GM18502 (cell line): ENCODE measurements at regions not wholly inside any gene's neighbourhood (a gene's known extent, or its start where the extent isn't known, plus 50 kb on each side); places are given as distances from the start of the nearest gene placed in this dataset.
"Not testable (repeated sequence)": the region's sequence is repeated elsewhere in the genome, so short reads cannot be mapped to it uniquely, and the experiment has no call there.

Experiments
- ATAC-seq: cut with Tn5 transposase; IDR thresholded peaks from one replicate; pipeline ENCODE4 v1.9.1; 2021; ENCODE audit warnings: mild to moderate bottlenecking; ENCODE audit not compliant: unreplicated experiment, poor library complexity

DNA sequence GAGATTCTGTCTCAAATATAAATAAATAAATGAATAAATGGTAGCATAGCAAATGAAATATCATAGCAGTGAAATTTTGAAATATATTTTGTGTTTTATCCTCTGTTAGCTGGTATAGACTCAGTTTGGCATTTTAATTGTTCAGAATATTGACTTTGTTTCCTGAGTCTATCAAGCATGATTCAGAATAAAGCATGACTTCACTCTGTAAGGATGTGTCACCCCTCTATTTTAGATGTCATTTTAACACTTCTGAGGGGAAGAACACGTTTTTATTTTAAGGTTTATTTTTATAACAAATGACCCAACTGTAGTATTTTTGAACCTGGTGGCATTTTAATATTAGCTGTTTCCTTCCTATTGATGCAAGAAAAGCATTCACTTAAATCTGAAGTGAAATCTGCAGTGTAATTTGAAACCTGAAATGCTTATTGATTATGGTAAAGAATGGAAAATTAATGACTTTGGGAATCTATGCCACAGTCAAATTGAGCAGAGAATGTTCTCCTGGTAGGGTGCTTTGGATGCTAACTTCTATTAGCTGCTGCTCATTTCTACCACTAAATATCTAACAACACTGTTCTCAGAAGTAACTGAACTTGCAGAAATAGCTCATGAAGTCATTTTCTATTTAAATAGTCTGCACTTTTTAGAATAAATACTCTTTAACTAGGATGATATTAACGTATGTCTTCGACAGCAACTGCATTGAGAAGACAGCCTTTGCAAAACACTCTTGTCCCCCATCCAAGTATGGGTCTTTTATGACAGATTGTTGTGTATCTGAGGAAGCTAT lies 114.2 kb downstream of the SOX4 start:
- ATAC-seq, result no peak

- ATAC-seq, result no peak
These were observed 114.7 kb downstream of the SOX4 start for GRCh38 chr6:21708320-21708580.

DNA sequence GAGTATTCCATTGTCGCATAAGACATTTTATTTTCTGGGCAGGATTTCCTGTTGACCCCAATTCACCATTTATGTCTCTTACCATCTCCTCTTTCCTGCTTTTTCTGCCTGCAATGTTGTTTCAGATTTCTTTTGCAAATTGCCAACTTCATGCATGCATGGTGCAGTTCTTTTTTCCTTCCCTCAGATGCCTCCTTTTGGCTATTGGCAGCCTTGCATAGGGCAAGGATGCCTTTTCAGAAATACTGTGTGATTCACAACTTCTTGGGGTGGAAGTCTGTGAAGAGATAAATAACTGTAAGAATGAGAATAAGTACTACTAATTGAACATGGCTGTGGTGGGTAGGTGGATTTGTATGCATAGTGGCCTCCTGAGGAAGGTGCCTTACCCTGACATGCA lies 116.7 kb downstream of the SOX4 start:
- no peak for ATAC-seq

DNA sequence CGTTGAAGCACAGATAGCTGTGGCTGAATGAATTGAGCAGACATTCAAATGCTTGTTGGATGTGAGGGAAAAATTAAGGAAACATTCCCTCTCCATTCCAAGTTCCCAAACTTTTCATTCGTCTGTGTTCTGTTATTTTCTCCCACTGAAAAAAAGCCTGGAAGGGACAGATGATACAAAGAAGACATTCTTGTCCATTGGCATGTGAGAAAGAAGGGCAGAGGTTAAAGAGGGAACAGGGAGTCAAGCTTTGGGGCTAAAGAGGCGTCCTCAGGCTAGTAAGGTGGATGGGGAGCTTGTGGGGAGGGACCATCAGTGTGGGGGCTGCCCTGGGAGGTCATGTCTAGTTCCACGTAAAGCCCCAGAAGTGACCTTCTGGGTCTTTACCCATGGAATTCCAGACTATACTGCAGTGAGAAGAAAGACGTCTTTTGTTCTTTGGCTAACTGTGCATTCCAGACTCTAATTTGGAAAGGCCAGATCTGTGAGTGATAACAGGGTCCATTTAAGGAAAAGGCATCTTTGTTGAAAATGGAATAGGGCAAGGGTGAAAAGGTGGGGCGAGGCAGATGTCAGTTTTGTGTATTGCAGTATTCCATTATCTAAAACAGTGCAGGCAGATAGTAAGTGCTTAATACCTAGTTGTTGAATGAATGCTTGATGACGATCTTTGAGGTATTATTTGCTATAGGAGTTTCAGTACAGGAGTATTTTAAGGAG lies 117.5 kb downstream of the SOX4 start:
- ATAC-seq, result no peak

DNA sequence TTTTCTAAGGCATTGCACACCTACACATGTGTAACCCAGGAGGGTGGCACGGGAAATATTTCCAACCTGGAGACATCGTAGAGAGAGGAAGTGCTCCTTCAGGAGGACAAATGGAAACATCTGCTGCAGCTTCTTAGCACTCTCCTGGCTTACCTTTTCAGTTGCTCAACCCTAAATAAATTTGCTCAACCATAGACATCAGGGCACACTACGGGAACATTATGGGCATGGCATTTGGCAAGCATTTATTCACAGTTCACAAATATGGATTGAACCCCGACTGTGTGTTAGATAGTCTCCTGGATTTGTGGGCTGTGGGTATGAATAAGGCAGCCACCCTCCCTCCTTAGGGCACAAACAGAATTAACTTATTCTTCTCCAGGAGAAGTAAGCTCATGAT lies 118.7 kb downstream of the SOX4 start:
- no peak for ATAC-seq

DNA sequence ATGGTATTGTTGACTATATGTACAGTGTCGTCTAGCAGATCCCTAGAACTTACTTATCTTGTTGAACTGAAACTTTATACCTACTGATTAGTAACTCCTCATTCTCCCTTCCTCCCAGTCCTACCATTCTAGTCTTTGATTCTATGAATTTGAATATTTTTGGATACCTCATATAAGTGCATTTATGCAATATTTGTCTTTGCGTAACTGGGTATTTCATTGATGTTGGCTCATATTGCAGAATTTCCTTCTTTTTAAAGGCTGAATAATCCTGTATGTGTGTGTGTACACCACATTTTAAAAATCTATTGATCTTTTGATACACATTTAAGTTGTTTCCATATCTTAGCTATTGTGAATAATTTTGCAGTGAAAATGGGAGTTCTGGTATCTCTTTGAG lies 119.9 kb downstream of the SOX4 start:
- ATAC-seq, result no peak

DNA sequence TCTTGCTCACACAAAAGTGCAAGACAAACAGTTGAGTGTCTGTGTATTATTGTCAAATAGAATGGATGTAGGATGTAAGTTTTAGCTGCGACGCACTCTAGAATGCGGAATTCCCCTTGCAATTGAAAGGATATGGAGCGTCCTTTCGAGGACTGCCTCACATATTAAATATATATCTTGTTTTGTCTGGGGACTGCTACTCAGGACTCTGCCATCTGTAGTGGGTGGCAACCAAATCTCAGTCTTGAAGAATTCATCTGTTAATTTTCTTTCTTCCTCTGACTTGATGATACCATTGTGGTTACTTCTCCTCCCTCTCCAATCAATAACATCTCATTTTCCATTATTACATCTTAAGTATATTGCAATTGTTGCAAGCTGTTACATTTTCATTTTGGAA lies 121.6 kb downstream of the SOX4 start:
- ATAC-seq, result no peak

- no peak for ATAC-seq
These were observed 129.0 kb downstream of the SOX4 start for GRCh38 chr6:21722510-21722909.

- ATAC-seq, result no peak
These were observed 133.1 kb downstream of the SOX4 start for GRCh38 chr6:21726676-21727075.

DNA sequence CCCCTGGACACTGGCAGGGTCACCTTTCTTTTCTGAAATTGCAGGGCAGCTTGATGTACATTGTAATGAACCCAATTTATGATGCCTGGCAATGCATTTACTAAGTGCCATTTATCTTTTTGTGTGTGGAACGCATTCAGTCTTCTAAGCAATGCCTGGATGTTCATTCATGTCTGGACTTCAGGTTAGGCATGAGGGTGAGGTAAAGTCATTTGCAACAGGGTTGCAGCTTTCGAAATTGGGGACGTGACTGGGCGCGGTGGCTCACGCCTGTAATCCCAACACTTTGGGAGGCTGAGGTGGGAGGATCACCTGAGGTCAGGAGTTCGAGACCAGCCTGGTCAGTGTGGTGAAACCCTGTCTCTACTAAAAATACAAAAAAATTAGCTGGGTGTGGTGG lies 134.6 kb downstream of the SOX4 start:
- no peak for ATAC-seq

- no peak for ATAC-seq
These were observed 135.9 kb downstream of the SOX4 start for GRCh38 chr6:21729431-21729830.

DNA sequence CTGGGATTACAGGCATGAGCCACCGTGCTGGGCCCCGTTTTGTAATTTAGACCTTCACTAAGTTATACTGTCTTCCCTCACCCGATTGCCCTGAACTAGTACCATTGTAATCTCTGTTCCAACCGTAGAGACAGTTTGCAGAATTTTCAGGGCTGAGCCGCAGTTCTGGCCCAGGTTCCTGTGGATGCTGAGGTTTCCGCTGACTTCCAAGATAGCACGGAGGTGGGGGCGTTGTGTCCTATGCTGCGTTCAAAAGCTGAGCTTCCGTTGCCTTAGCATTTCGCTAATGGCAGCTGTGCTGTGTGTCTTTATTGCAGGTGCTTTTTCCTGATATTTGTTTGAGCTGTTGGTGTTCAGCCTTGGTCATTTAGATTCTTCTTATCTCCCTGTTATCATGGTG lies 137.0 kb downstream of the SOX4 start:
- no peak for ATAC-seq

- no peak for ATAC-seq
These were observed 138.0 kb downstream of the SOX4 start for GRCh38 chr6:21731411-21732031.

GRCh38 chr6:21732032-21732730 lies 138.6 kb downstream of the SOX4 start:
- ATAC-seq, result not testable (repeated sequence)

DNA sequence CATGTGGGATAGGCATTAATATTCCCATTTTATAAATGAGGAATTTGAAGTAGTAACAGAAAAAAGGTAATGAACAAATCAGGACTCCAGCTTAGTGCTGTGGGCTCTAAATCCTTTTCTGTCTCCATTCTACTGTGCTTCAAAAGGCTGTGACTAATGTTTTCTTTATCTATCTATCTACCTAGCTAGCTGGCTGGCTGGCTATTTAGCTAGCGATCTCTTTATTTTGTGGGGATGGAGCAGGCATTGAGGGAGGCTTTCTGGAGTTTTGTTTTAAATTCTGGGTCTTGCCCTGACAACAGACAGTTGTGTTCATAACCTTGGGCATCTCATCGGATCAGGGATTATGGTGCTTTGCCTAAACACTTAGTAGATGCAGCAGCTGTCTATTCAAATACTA lies 139.2 kb downstream of the SOX4 start:
- ATAC-seq, result no peak

GRCh38 chr6:21733311-21733710 lies 139.8 kb downstream of the SOX4 start:
- ATAC-seq, result no peak

DNA sequence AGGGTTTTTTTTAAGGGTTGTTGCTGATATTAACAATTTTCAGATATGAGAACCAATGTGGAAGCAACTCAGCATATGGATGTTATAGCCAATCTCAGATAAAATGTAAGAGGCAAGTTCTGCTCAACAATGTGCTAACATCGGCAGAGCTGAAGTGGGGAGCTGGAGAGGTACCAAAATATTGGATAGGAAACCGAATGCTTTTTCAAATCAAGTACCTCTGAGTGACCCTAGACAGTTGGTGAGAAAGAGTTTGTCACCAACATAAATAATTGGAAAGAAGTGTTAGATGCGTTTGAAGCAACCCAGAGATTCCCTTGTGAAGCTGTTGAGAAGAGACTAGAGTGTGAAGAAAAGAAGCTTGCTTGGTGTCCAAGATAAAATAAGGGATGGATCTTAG lies 140.7 kb downstream of the SOX4 start:
- ATAC-seq, result no peak

DNA sequence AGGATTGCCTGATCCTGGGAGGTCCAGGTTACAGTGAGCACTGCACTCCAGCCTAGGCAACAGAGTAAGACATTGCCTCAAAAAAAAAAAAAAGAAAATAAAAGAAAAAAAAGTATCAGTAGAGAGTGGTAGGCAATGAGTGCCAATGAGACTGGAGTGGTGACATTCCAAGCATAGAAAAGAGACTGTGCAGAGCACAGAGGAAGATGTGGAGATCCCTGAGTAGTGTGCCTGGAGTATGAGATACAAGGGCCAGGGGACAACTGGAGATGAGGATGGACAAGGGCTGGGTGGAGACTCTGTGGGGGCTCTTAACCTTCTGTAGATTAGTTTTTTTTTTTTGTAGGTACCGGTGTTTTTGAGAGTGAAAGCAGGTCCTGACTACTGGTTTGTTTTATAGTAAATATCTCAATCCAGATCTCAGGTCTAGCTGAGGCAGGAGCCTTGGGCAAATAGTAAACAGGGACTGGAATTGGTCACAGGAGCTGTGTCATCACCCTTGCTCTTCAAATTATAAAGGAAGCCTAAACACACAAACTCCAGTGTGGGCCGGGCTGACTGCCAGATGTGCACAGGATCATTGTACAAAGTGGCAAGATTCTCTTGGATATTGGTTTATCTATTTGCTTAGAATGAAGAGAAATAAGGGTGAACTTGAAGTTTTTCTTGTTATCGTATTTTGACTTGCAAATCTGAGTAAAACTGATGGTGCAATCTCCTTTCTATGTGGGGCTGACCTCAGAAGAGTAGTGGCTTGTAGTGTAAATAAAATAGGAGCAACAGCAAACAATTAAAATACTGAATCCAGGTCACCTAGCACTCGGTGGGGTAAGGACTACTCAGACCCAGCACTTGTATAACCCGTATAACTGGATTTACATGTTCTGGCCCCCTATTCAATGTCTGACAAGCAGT lies 144.9 kb downstream of the SOX4 start:
- no peak for ATAC-seq

GRCh38 chr6:21739241-21739640 lies 145.7 kb downstream of the SOX4 start:
- ATAC-seq, result no peak

- no peak for ATAC-seq
These were observed 146.3 kb downstream of the SOX4 start for GRCh38 chr6:21739838-21740237.
